B cell (primary cell): ENCODE measurements at regions not wholly inside any gene's neighbourhood (a gene's known extent, or its start where the extent isn't known, plus 50 kb on each side); places are given as distances from the start of the nearest gene placed in this dataset.

Source experiments
- ATAC-seq: fragments of 200-7000 bp; cut with Tn5 transposase; one replicate; pipeline ENCODE4 v1.10.0; 2021; ENCODE audit warnings: low read depth, mild to moderate bottlenecking, moderate number of reproducible peaks, moderate library complexity
- CTCF ChIA-PET: fragments of 350-600 bp; sonication (Branson Sonifier 250); formaldehyde crosslinking; loops from one replicate; lab custom pipeline; 2021; ENCODE audit warnings: antibody characterized with exemption, inconsistent platforms; lab: Charles Lee
- POLR2A ChIA-PET: fragments of 350-600 bp; sonication (Branson Sonifier 250); formaldehyde crosslinking; loops from one replicate; lab custom pipeline; 2021; ENCODE audit warnings: antibody characterized with exemption; lab: Charles Lee
- DNase-seq: peaks from one replicate; pipeline ENCODE4 v3.0.0; 2013
- H2AFZ ChIP-seq: 2 replicates; pipeline ENCODE4 v1.6.1; 2012; ENCODE audit warnings: mild to moderate bottlenecking, low read depth, low read length; ENCODE audit not compliant: insufficient read depth, poor library complexity, severe bottlenecking
- H3K27ac ChIP-seq, 2 donors: 1 replicate in 1 of 2; 2 replicates in 1 of 2; pipeline ENCODE4 v1.5.1; 2012 to 2013; ENCODE audit warnings: low read length in 2 of 2, mild to moderate bottlenecking in 2 of 2, moderate library complexity in 1 of 2
- H3K27me3 ChIP-seq, 4 experiments: fragments of 200-600 bp in 1 of 4; sonication (generic) in 1 of 4; replicated peaks in 1 of 4; 1 replicate in 2 of 4; 2 replicates in 2 of 4; pipeline versions ENCODE4 v1.6.1 to v1.7.0; 2013 to 2016; ENCODE audit warnings: low read length in 3 of 4, mild to moderate bottlenecking in 2 of 4, mixed read lengths in 1 of 4, moderate library complexity in 1 of 4; ENCODE audit not compliant: insufficient read depth in 4 of 4, control insufficient read depth in 3 of 4; ENCODE audit errors: control extremely low read depth in 1 of 4
- H3K36me3 ChIP-seq, 2 experiments: replicated peaks in 1 of 2; 1 replicate in 1 of 2; 2 replicates in 1 of 2; pipeline versions ENCODE4 v1.6.1 to v1.7.1; 2013; ENCODE audit warnings: low read length in 1 of 2; ENCODE audit not compliant: insufficient read depth in 2 of 2, control insufficient read depth in 1 of 2; ENCODE audit errors: control extremely low read depth in 1 of 2, extremely low read depth in 1 of 2
- H3K4me1 ChIP-seq, 2 donors: fragments of 200-600 bp in 1 of 2; sonication (generic) in 1 of 2; 1 replicate in 1 of 2; 2 replicates in 1 of 2; pipeline versions ENCODE4 v1.5.1 to v1.6.1; 2013 to 2017; ENCODE audit warnings: low read length in 2 of 2; ENCODE audit not compliant: control insufficient read depth in 2 of 2, insufficient read depth in 2 of 2
- H3K4me2 ChIP-seq: replicated peaks from 2 replicates; pipeline ENCODE3; 2012; ENCODE audit warnings: mild to moderate bottlenecking, low read depth, low read length; ENCODE audit not compliant: poor library complexity, severe bottlenecking
- H3K4me3 ChIP-seq, 5 experiments: fragments of 200-600 bp in 1 of 5; sonication (generic) in 1 of 5; 1 replicate in 3 of 5; 2 replicates in 2 of 5; pipeline versions ENCODE4 v1.5.1 to v1.7.0; 2011 to 2016; ENCODE audit warnings: low read length in 4 of 5, mild to moderate bottlenecking in 4 of 5, low read depth in 2 of 5, control low read depth in 1 of 5, moderate library complexity in 1 of 5; ENCODE audit not compliant: insufficient read depth in 1 of 5; ENCODE audit errors: control extremely low read depth in 1 of 5, extremely low read depth in 1 of 5
- H3K79me2 ChIP-seq: fragments of 200-600 bp; sonication (generic); one replicate; pipeline ENCODE4 v1.6.0; 2016; ENCODE audit warnings: low read length; ENCODE audit not compliant: control insufficient read depth, insufficient read depth
- H3K9ac ChIP-seq: fragments of 200-600 bp; sonication (generic); 2 replicates; pipeline ENCODE4 v1.6.1; 2017; ENCODE audit warnings: mild to moderate bottlenecking, low read length, moderate library complexity
- H3K9me3 ChIP-seq, 3 donors: one replicate each; pipeline versions ENCODE4 v1.6.1 to v1.7.1; 2013; ENCODE audit warnings: low read length in 2 of 3; ENCODE audit not compliant: control insufficient read depth in 2 of 3, insufficient read depth in 1 of 3; ENCODE audit errors: control extremely low read depth in 1 of 3
- H4K20me1 ChIP-seq: 2 replicates; pipeline ENCODE4 v1.6.0; 2012; ENCODE audit warnings: mild to moderate bottlenecking, low read length; ENCODE audit not compliant: insufficient read depth, control insufficient read depth, poor library complexity, severe bottlenecking
- H3K27ac Mint-ChIP-seq: one replicate; pipeline ENCODE4 v1.8.0; 2021; ENCODE audit warnings: mixed read lengths
- H3K27me3 Mint-ChIP-seq: one replicate; pipeline ENCODE4 v1.8.0; 2021; ENCODE audit warnings: mixed read lengths
- H3K4me1 Mint-ChIP-seq: one replicate; pipeline ENCODE4 v1.8.0; 2021; ENCODE audit warnings: mixed read lengths
- H3K4me3 Mint-ChIP-seq: one replicate; pipeline ENCODE4 v1.8.0; 2021; ENCODE audit warnings: mixed read lengths
- H3K9me3 Mint-ChIP-seq: one replicate; pipeline ENCODE4 v1.8.0; 2022; ENCODE audit warnings: mixed read lengths; ENCODE audit not compliant: insufficient read depth
- CTCF ChIP-seq: fragments of 200-600 bp; IDR thresholded peaks from one replicate; pipeline ENCODE4 v1.8.0; 2022; ENCODE audit warnings: antibody characterized with exemption, mild to moderate bottlenecking
- EZH2 ChIP-seq: IDR thresholded peaks from 2 replicates; pipeline ENCODE4 v1.6.1; 2012; ENCODE audit warnings: borderline replicate concordance, low read depth, mild to moderate bottlenecking, moderate library complexity, low read length; ENCODE audit not compliant: insufficient read depth, poor library complexity, severe bottlenecking
- WGBS: methylation state at CpG from one replicate; pipeline ENCODE4 v1.1.5; 2013; ENCODE audit warnings: missing lambda C conversion rate; ENCODE audit not compliant: insufficient coverage; 5-methylcytosine and 5-hydroxymethylcytosine counted together
- intact Hi-C: fragments of 100-400 bp; cut with micrococcal nuclease; formaldehyde crosslinking; loops from one replicate; pipeline ENCODE4 v1.10.0; 2022

- DNase-seq = no peak
- Mint-ChIP-seq H3K9me3 (peaks cover 4% of the 10 kb centered on the region), H3K27ac (no peak overlapping the region), H3K4me3 (no peak overlapping the region), H3K27me3 (no peaks in the 10 kb centered on the region), H3K4me1 (no peaks in the 10 kb centered on the region)
- Histone ChIP-seq H3K9me3 (no peaks in the 10 kb centered on the region), H3K9ac (no peak overlapping the region), H3K4me2 (no peak overlapping the region), H3K79me2 (no peaks in the 10 kb centered on the region), H3K36me3 (no peaks in the 10 kb centered on the region), H3K4me1 (no peaks in the 10 kb centered on the region), H3K4me3 (no peak overlapping the region), H2AFZ (no peak overlapping the region), H4K20me1 (no peaks in the 10 kb centered on the region), H3K27ac (no peak overlapping the region), H3K27me3 (no peaks in the 10 kb centered on the region)
- 84% methylated on average over 3 of the region's 5 CpGs for WGBS
- POLR2A ChIA-PET = no interaction called here
- TF ChIP-seq CTCF = no peak
- no peak for TF ChIP-seq EZH2
- CTCF ChIA-PET = interaction anchor here (1.5 kb wide), 1 partner anchor 17 kb away, joined by 3 read pairs; no protein-coding TSS in a partner anchor
- intact Hi-C loops = no loop called here
- no peak for ATAC-seq
Measured at GRCh38 chr6:128743974-128744765, 138.8 kb upstream of the LAMA2 start.

- Histone ChIP-seq H3K4me2 (no peak overlapping the region), H3K4me3 (no peak overlapping the region), H3K4me1 (no peaks in the 10 kb centered on the region), H3K27ac (no peak overlapping the region), H2AFZ (no peak overlapping the region), H3K9me3 (no peaks in the 10 kb centered on the region), H3K27me3 (no peaks in the 10 kb centered on the region), H4K20me1 (no peaks in the 10 kb centered on the region), H3K9ac (no peak overlapping the region), H3K36me3 (no peaks in the 10 kb centered on the region), H3K79me2 (no peaks in the 10 kb centered on the region)
- no peaks in the 10 kb centered on the region for H3K27me3 Mint-ChIP-seq
- intact Hi-C loops = no loop called here
- ATAC-seq = no peak
- 100% methylated on average over 8 of the region's 10 CpGs for WGBS
- H3K4me3 Mint-ChIP-seq = no peak overlapping the region
- H3K27ac Mint-ChIP-seq = no peak overlapping the region
- peaks cover 4% of the 10 kb centered on the region for H3K9me3 Mint-ChIP-seq
- H3K4me1 Mint-ChIP-seq = no peaks in the 10 kb centered on the region
- TF ChIP-seq CTCF (no peak), EZH2 (no peak)
- DNase-seq = no peak
- CTCF ChIA-PET = no interaction called here
- POLR2A ChIA-PET = no interaction called here
Measured at GRCh38 chr6:128742900-128743299, 140.0 kb upstream of the LAMA2 start.
